Breast epithelium (tissue), 3 donors: ENCODE measurements at regions not wholly inside any gene's neighbourhood (a gene's known extent, or its start where the extent isn't known, plus 50 kb on each side); places are given as distances from the start of the nearest gene placed in this dataset.

Experiments used
- POLR2A ChIP-seq: fragments of 450-650 bp; IDR thresholded peaks from one replicate; pipeline ENCODE4 v1.6.1; 2016; ENCODE audit warnings: antibody characterized with exemption, mild to moderate bottlenecking, moderate library complexity
- POLR2AphosphoS5 ChIP-seq, 3 donors: sonication (generic); formaldehyde crosslinking; IDR thresholded peaks; one replicate each; pipeline ENCODE4 v1.6.1; 2017; ENCODE audit warnings: antibody characterized with exemption in 3 of 3

GRCh38 chr3:28935146-28935545 is 345.7 kb upstream of the RBMS3 start:
- TF ChIP-seq POLR2A (no peak), POLR2AphosphoS5 (IDR thresholded peaks at IDR 0.05) (no peak)
